Hypothalamus (tissue), 51 donors: ENCODE measurements at regions not wholly inside any gene's neighbourhood (a gene's known extent, or its start where the extent isn't known, plus 50 kb on each side); places are given as distances from the start of the nearest gene placed in this dataset.
"Not testable (repeated sequence)": the region's sequence is repeated elsewhere in the genome, so short reads cannot be mapped to it uniquely, and the experiment has no call there.

ENCODE experiments used
- DNase-seq, 51 donors: peaks; one replicate each; lab custom pipeline; 2025; lab: John Stamatoyannopoulos, UW

- DNase-seq, result no peak
These were observed 92.5 kb downstream of the MSX2 start for GRCh38 chr5:174816858-174817257.

- no peak for DNase-seq
These were observed 87.1 kb downstream of the MSX2 start for GRCh38 chr5:174811438-174811837.

- no peak for DNase-seq
These were observed 86.4 kb downstream of the MSX2 start for GRCh38 chr5:174810796-174811195.

- no peak for DNase-seq
These were observed 83.1 kb downstream of the MSX2 start for GRCh38 chr5:174807471-174807870.

- DNase-seq, result no peak
These were observed 82.3 kb downstream of the MSX2 start for GRCh38 chr5:174806729-174807128.

- no peak for DNase-seq
These were observed 77.4 kb downstream of the MSX2 start for GRCh38 chr5:174801798-174802197.

- DNase-seq, result no peak
These were observed 76.1 kb downstream of the MSX2 start for GRCh38 chr5:174800435-174800834.

GRCh38 chr5:174799121-174799520 lies 74.7 kb downstream of the MSX2 start:
- DNase-seq, result no peak

GRCh38 chr5:174798551-174798951 lies 74.2 kb downstream of the MSX2 start:
- DNase-seq, result no peak

GRCh38 chr5:174796711-174797192 lies 72.4 kb downstream of the MSX2 start:
- no peak for DNase-seq

GRCh38 chr5:174794931-174795672 lies 70.7 kb downstream of the MSX2 start:
- no peak for DNase-seq

- peak in 45 of 51 donors; percentile 1 to 72 (median 37) for DNase-seq
These were observed 69.4 kb downstream of the MSX2 start for GRCh38 chr5:174793684-174794328.

GRCh38 chr5:174793076-174793475 lies 68.7 kb downstream of the MSX2 start:
- DNase-seq, result no peak

- DNase-seq, result not testable (repeated sequence)
These were observed 67.9 kb downstream of the MSX2 start for GRCh38 chr5:174792265-174792664.

GRCh38 chr5:174790906-174791305 lies 66.5 kb downstream of the MSX2 start:
- DNase-seq, result peak in 1 of 51 donors; percentile 9

GRCh38 chr5:174789596-174789995 lies 65.2 kb downstream of the MSX2 start:
- DNase-seq, result no peak

- DNase-seq, result no peak
These were observed 60.8 kb downstream of the MSX2 start for GRCh38 chr5:174785120-174785680.
